Coronary artery (tissue), 2 donors: ENCODE measurements at regions not wholly inside any gene's neighbourhood (a gene's known extent, or its start where the extent isn't known, plus 50 kb on each side); places are given as distances from the start of the nearest gene placed in this dataset.

ENCODE experiments used
- DNase-seq: peaks from one replicate; pipeline ENCODE4 v3.0.0-alpha.2; 2017; ENCODE audit warnings: low spot score
- H3K27ac ChIP-seq, 2 donors: fragments of 200-600 bp; sonication (generic); one replicate each; pipeline ENCODE4 v1.5.1; 2016 to 2019
- H3K4me3 ChIP-seq: fragments of 200-600 bp; sonication (generic); 2 replicates; pipeline ENCODE4 v1.5.1; 2016; ENCODE audit warnings: mild to moderate bottlenecking, moderate library complexity
- CTCF ChIP-seq: fragments of 200-600 bp; sonication (generic); IDR thresholded peaks from one replicate; pipeline ENCODE4 v1.5.1; 2019; ENCODE audit warnings: antibody characterized with exemption

DNA sequence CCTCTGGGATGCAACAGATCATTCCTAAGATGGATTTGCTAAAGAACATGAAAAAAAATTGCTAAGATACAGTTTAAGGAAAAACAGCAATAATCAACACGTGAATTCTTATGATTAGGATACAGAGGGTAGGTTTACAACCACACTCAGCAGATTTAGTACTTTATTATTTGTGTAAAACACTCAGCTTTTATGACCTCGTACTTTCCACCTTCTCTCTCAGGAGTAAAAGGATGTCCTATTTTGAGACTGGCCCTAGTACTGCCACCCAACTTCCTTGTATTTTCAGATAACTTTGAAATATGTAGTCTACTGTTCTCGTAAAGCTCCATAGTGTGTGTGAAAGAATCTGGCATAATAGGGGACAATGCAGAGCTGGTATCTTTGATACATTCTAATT lies 186.1 kb downstream of the ARL4A start:
- Histone ChIP-seq H3K4me3 (no peak overlapping the region), H3K27ac (no peak overlapping the region)
- no peak for DNase-seq
- TF ChIP-seq CTCF = no peak

DNA sequence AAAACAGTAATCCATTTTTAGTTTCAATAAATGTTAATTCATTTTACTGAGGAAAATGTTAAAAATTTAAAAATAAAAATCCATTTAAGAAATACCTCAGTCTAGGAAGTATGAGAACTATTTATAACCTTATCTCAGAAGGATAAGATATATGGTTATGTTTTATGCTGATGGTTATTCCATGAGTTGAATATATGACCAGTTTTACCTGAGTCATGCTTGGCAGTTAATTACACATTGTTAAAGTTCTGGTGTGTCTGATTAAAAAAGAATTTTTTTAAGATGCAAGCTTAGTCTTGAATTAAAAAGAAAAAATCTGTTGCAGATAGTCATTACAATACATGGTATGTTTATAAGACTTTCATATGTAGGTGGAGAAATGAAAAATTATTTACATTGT lies 191.7 kb downstream of the ARL4A start:
- DNase-seq = no peak
- Histone ChIP-seq H3K27ac (no peak overlapping the region), H3K4me3 (no peak overlapping the region)
- no peak for TF ChIP-seq CTCF

DNA sequence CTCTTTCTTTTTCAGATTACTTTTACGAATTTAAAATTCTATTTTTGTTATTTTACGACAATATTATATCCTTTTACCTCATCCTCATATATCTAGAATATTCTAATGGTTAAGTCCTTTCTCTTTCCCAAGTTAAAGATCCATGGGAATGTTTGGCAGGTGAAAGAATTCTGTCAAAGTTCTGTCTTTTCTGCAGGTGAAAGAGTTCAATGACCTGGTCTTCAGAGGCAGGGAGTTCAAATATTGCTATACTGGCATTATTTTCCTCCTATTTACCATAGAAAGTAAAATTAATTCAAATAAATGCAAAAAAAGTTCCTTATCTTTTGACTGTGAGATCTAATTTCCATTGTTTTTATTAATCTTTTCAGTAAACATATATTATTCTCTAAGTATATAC lies 194.3 kb downstream of the ARL4A start:
- Histone ChIP-seq H3K4me3 (no peak overlapping the region), H3K27ac (no peak overlapping the region)
- no peak for TF ChIP-seq CTCF
- no peak for DNase-seq

DNA sequence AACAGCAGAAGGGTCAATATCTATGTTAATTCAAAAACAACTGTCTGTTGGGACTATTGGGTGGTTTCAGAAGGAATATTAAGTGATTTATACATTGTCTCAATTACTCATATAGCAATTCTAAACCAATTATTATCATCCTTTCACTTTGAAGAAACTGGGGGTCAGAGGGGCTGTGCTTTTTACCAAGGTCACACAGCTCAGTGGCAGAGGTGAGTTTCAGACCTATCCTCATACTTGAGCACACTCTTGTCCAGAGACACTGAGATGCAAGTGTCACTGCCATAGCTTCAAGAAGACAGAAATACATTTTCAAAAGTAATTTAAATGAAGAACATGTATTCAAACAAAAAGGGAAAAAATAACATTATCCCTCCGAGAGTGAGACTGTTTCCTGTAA lies 195.3 kb downstream of the ARL4A start:
- Histone ChIP-seq H3K27ac (no peak overlapping the region), H3K4me3 (no peak overlapping the region)
- TF ChIP-seq CTCF = no peak
- DNase-seq = no peak

GRCh38 chr7:12884033-12884432 lies 196.6 kb downstream of the ARL4A start:
- Histone ChIP-seq H3K27ac (no peak overlapping the region), H3K4me3 (no peak overlapping the region)
- no peak for DNase-seq
- TF ChIP-seq CTCF = no peak

- no peak overlapping the region for H3K4me3 ChIP-seq
- no peak overlapping the region for H3K27ac ChIP-seq
- DNase-seq = no peak
- no peak for TF ChIP-seq CTCF
Measured at GRCh38 chr7:12884856-12885440, 197.5 kb downstream of the ARL4A start.

- DNase-seq = no peak
- Histone ChIP-seq H3K27ac (no peak overlapping the region), H3K4me3 (no peak overlapping the region)
- no peak for TF ChIP-seq CTCF
Measured at GRCh38 chr7:12888717-12889116, 201.3 kb downstream of the ARL4A start.
